HEK293 (cell line): ENCODE measurements at regions not wholly inside any gene's neighbourhood (a gene's known extent, or its start where the extent isn't known, plus 50 kb on each side); places are given as distances from the start of the nearest gene placed in this dataset.

Source experiments
- CTCF ChIA-PET: fragments of 350-600 bp; formaldehyde crosslinking; extraction: SDS; loops from one replicate; lab custom pipeline; 2021; ENCODE audit warnings: antibody characterized with exemption; lab: Yijun Ruan, JAX
- POLR2A ChIA-PET: fragments of 300-600 bp; formaldehyde crosslinking; extraction: SDS; loops from one replicate; lab custom pipeline; 2020; ENCODE audit warnings: antibody characterized with exemption, inconsistent platforms; lab: Yijun Ruan, JAX
- H3K27ac ChIP-seq: fragments of 200-500 bp; sonication (Bioruptor generic); 2 replicates; pipeline ENCODE4 v1.5.1; 2014; ENCODE audit warnings: low read depth, low read length, control low read depth, inconsistent platforms; ENCODE audit errors: extremely low read depth
- H3K36me3 ChIP-seq, 2 experiments: fragments of 200-500 bp in 1 of 2; sonication (Bioruptor generic) in 1 of 2; 1 replicate in 1 of 2; 2 replicates in 1 of 2; pipeline ENCODE4 v1.5.1; 2014 to 2017; ENCODE audit warnings: inconsistent platforms in 2 of 2, low read length in 2 of 2; ENCODE audit not compliant: control insufficient read depth in 2 of 2, insufficient read depth in 1 of 2
- H3K4me1 ChIP-seq: fragments of 200-500 bp; sonication (Bioruptor generic); 2 replicates; pipeline ENCODE4 v1.5.1; 2014; ENCODE audit warnings: mild to moderate bottlenecking, low read length, inconsistent platforms; ENCODE audit not compliant: control insufficient read depth, insufficient read depth
- H3K4me3 ChIP-seq: 2 replicates; pipeline ENCODE4 v1.5.1; 2011; ENCODE audit warnings: low read depth, mild to moderate bottlenecking, control low read depth, low read length, moderate library complexity
- H3K9me3 ChIP-seq: fragments of 200-500 bp; sonication (Bioruptor generic); 2 replicates; pipeline ENCODE4 v1.5.1; 2014; ENCODE audit warnings: low read depth, low read length, inconsistent platforms; ENCODE audit not compliant: control insufficient read depth, insufficient read depth
- ATF2 ChIP-seq: fragments of 450-650 bp; formaldehyde crosslinking; IDR thresholded peaks from 2 replicates; pipeline ENCODE4 v1.5.1; 2016; ENCODE audit warnings: missing biosample characterization, missing genetic modification characterization, low read depth
- GFI1B ChIP-seq: fragments of 450-650 bp; formaldehyde crosslinking; IDR thresholded peaks from 2 replicates; pipeline ENCODE4 v1.5.1; 2016; ENCODE audit warnings: missing biosample characterization, missing genetic modification characterization
- KLF17 ChIP-seq: fragments of 450-650 bp; formaldehyde crosslinking; IDR thresholded peaks from 2 replicates; pipeline ENCODE4 v1.5.1; 2016; ENCODE audit warnings: missing biosample characterization, missing genetic modification characterization
- OSR2 ChIP-seq: fragments of 450-650 bp; formaldehyde crosslinking; IDR thresholded peaks from 2 replicates; pipeline ENCODE4 v1.5.1; 2016; ENCODE audit warnings: missing biosample characterization, missing genetic modification characterization
- PRDM10 ChIP-seq: fragments of 450-650 bp; formaldehyde crosslinking; IDR thresholded peaks from 2 replicates; pipeline ENCODE4 v1.5.1; 2016; ENCODE audit warnings: missing biosample characterization, missing genetic modification characterization
- WT1 ChIP-seq: fragments of 450-650 bp; formaldehyde crosslinking; IDR thresholded peaks from 2 replicates; pipeline ENCODE4 v1.5.1; 2016; ENCODE audit warnings: missing biosample characterization, missing genetic modification characterization
- YY2 ChIP-seq: fragments of 450-650 bp; formaldehyde crosslinking; IDR thresholded peaks from 2 replicates; pipeline ENCODE4 v1.5.1; 2016; ENCODE audit warnings: missing biosample characterization, missing genetic modification characterization
- ZBTB11 ChIP-seq: fragments of 450-650 bp; formaldehyde crosslinking; conservative IDR thresholded peaks from 2 replicates; pipeline ENCODE4 v1.5.1; 2016; ENCODE audit warnings: low read depth, missing biosample characterization, missing genetic modification characterization
- ZBTB49 ChIP-seq: fragments of 450-650 bp; formaldehyde crosslinking; IDR thresholded peaks from 2 replicates; pipeline ENCODE4 v1.5.1; 2016; ENCODE audit warnings: missing biosample characterization, missing genetic modification characterization, low read depth
- ZNF121 ChIP-seq: fragments of 450-650 bp; formaldehyde crosslinking; IDR thresholded peaks from 2 replicates; pipeline ENCODE4 v1.5.1; 2016; ENCODE audit warnings: missing biosample characterization, missing genetic modification characterization
- ZNF140 ChIP-seq: fragments of 450-650 bp; formaldehyde crosslinking; IDR thresholded peaks from 2 replicates; pipeline ENCODE4 v1.5.1; 2016; ENCODE audit warnings: missing biosample characterization, missing genetic modification characterization
- ZNF214 ChIP-seq: fragments of 450-650 bp; formaldehyde crosslinking; IDR thresholded peaks from 2 replicates; pipeline ENCODE4 v1.5.1; 2017; ENCODE audit warnings: missing biosample characterization, mild to moderate bottlenecking, missing genetic modification characterization, borderline replicate concordance
- ZNF221 ChIP-seq: fragments of 450-650 bp; formaldehyde crosslinking; IDR thresholded peaks from 2 replicates; pipeline ENCODE4 v1.5.1; 2017; ENCODE audit warnings: missing biosample characterization, missing genetic modification characterization, borderline replicate concordance
- ZNF354C ChIP-seq: fragments of 450-650 bp; formaldehyde crosslinking; IDR thresholded peaks from 2 replicates; pipeline ENCODE4 v1.5.1; 2016; ENCODE audit warnings: missing biosample characterization, missing genetic modification characterization, low read depth, borderline replicate concordance
- ZNF416 ChIP-seq: fragments of 450-650 bp; formaldehyde crosslinking; IDR thresholded peaks from 2 replicates; pipeline ENCODE4 v1.5.1; 2016; ENCODE audit warnings: missing biosample characterization, missing genetic modification characterization
- ZNF449 ChIP-seq: fragments of 450-650 bp; formaldehyde crosslinking; IDR thresholded peaks from 2 replicates; pipeline ENCODE4 v1.5.1; 2017; ENCODE audit warnings: missing biosample characterization, mild to moderate bottlenecking, missing genetic modification characterization, moderate library complexity
- ZNF501 ChIP-seq: fragments of 450-650 bp; formaldehyde crosslinking; IDR thresholded peaks from 2 replicates; pipeline ENCODE4 v1.5.1; 2016; ENCODE audit warnings: missing biosample characterization, missing genetic modification characterization
- ZNF558 ChIP-seq: fragments of 450-650 bp; formaldehyde crosslinking; IDR thresholded peaks from 2 replicates; pipeline ENCODE4 v1.5.1; 2016; ENCODE audit warnings: missing biosample characterization, missing genetic modification characterization
- ZNF600 ChIP-seq: fragments of 450-650 bp; formaldehyde crosslinking; IDR thresholded peaks from 2 replicates; pipeline ENCODE4 v1.5.1; 2016; ENCODE audit warnings: missing biosample characterization, missing genetic modification characterization
- ZNF629 ChIP-seq: fragments of 450-650 bp; formaldehyde crosslinking; IDR thresholded peaks from 2 replicates; pipeline ENCODE4 v1.5.1; 2017; ENCODE audit warnings: missing biosample characterization, missing genetic modification characterization
- ZNF670 ChIP-seq: fragments of 450-650 bp; formaldehyde crosslinking; IDR thresholded peaks from 2 replicates; pipeline ENCODE4 v1.5.1; 2016; ENCODE audit warnings: missing biosample characterization, missing genetic modification characterization, low read depth
- ZNF776 ChIP-seq: fragments of 450-650 bp; formaldehyde crosslinking; IDR thresholded peaks from 2 replicates; pipeline ENCODE4 v1.5.0; 2017; ENCODE audit warnings: missing biosample characterization, missing genetic modification characterization, borderline replicate concordance
- ZNF837 ChIP-seq: fragments of 450-650 bp; formaldehyde crosslinking; IDR thresholded peaks from 2 replicates; pipeline ENCODE4 v1.5.1; 2016; ENCODE audit warnings: missing biosample characterization, missing genetic modification characterization

GRCh38 chr13:62793850-62794249 is 1378.2 kb upstream of the PCDH20 start:
- Histone ChIP-seq H3K36me3 (no peaks in the 10 kb centered on the region), H3K4me1 (no peaks in the 10 kb centered on the region), H3K27ac (no peak overlapping the region), H3K4me3 (no peak overlapping the region), H3K9me3 (no peaks in the 10 kb centered on the region)
- TF ChIP-seq ZNF140 (tag by site-specific recombination) (no peak), ZNF670 (tag by site-specific recombination) (no peak), ZNF600 (tag by site-specific recombination) (no peak), KLF17 (tag by site-specific recombination) (no peak), ZNF558 (tag by site-specific recombination) (no peak), ZNF837 (tag by site-specific recombination) (no peak), GFI1B (tag by site-specific recombination) (no peak), ZNF121 (tag by site-specific recombination) (no peak), ZNF214 (tag by site-specific recombination) (no peak), ZNF449 (no peak), ZNF776 (tag by site-specific recombination) (no peak), YY2 (tag by site-specific recombination) (no peak), ZNF501 (no peak), ZNF629 (tag by site-specific recombination) (no peak), OSR2 (no peak), ATF2 (tag by site-specific recombination) (no peak), PRDM10 (tag by site-specific recombination) (no peak), WT1 (no peak), ZNF416 (tag by site-specific recombination) (no peak)
- ChIA-PET POLR2A (no interaction called here), CTCF (no interaction called here)

GRCh38 chr13:62781866-62782265 is 1366.2 kb upstream of the PCDH20 start:
- POLR2A ChIA-PET, result no interaction called here
- Histone ChIP-seq H3K9me3 (no peaks in the 10 kb centered on the region), H3K4me3 (no peak overlapping the region), H3K4me1 (no peaks in the 10 kb centered on the region), H3K27ac (no peak overlapping the region), H3K36me3 (no peaks in the 10 kb centered on the region)
- CTCF ChIA-PET, result interaction anchor here (0.5 kb wide), 1 partner anchor 8 kb away, joined by 3 read pairs; no protein-coding TSS in a partner anchor
- TF ChIP-seq ZBTB49 (tag by site-specific recombination) (no peak), ZNF221 (no peak), ZNF354C (tag by site-specific recombination) (no peak), ZBTB11 (tag by site-specific recombination) (no peak), ZNF776 (tag by site-specific recombination) (no peak)
